Fibroblast of mammary gland (primary cell): ENCODE measurements at regions not wholly inside any gene's neighbourhood (a gene's known extent, or its start where the extent isn't known, plus 50 kb on each side); places are given as distances from the start of the nearest gene placed in this dataset.
A peak's percentile ranks its signal among the peaks of the same experiment; 100 is the strongest.

Source experiments
- DNase-seq: peaks from one replicate; pipeline ENCODE4 v3.0.0-alpha.2; 2010; ENCODE audit warnings: low read depth
- H3K4me3 ChIP-seq: 2 replicates; pipeline ENCODE4 v1.5.1; 2011; ENCODE audit warnings: low read depth, mild to moderate bottlenecking, low read length, moderate library complexity; ENCODE audit not compliant: control insufficient read depth
- TF ChIP-seq, protein P1 (sequence below): conservative IDR thresholded peaks from 2 replicates; pipeline ENCODE4 v1.5.1; 2011; ENCODE audit warnings: low read depth, low read length, inconsistent platforms; ENCODE audit not compliant: control insufficient read depth, insufficient read depth

- H3K4me3 ChIP-seq, result no peak overlapping the region
- TF ChIP-seq, protein P1, sequence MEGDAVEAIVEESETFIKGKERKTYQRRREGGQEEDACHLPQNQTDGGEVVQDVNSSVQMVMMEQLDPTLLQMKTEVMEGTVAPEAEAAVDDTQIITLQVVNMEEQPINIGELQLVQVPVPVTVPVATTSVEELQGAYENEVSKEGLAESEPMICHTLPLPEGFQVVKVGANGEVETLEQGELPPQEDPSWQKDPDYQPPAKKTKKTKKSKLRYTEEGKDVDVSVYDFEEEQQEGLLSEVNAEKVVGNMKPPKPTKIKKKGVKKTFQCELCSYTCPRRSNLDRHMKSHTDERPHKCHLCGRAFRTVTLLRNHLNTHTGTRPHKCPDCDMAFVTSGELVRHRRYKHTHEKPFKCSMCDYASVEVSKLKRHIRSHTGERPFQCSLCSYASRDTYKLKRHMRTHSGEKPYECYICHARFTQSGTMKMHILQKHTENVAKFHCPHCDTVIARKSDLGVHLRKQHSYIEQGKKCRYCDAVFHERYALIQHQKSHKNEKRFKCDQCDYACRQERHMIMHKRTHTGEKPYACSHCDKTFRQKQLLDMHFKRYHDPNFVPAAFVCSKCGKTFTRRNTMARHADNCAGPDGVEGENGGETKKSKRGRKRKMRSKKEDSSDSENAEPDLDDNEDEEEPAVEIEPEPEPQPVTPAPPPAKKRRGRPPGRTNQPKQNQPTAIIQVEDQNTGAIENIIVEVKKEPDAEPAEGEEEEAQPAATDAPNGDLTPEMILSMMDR, result no peak
- DNase-seq, result no peak
Observed at GRCh38 chr4:129916991-129917390, 821.0 kb downstream of the C4orf33 start.

DNA sequence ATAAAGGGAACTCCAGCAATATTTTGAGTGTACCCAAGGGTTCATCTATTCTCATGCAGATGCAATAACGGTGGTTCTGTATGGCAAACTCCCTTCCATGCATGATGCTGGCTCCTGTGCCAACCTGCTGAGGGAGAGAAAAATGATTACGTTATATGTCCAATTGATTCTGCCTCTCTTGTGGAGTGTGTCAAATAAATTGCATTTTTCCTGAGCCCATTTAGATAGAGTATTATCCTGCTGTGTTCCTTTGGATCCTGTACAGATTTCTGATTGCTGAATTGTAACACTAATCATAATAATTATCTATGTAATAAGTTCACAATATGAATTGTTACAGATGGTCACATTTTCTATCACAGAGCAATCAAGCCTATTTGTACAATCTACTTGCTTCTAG is 821.7 kb downstream of the C4orf33 start:
- TF ChIP-seq, protein P1, result no peak
- no peak for DNase-seq
- no peak overlapping the region for H3K4me3 ChIP-seq

DNA sequence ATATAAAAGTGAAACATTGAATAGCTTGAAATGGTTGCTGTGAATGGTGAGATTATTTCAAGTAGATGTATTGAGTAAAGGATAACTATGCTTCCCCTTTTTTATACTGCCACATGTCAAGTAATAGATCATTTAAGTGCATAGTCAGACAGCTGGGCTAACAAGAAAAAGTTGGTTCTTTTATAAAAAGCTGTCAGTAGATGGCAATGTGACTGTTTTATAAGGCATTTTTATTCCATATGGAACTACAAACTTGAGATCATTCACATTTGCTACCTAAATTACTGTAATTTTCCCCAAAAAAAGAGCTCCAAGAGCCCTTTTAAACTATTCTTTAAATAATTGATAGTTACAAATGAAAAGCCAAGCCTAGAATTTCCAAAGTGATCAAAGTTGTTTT is 831.0 kb downstream of the C4orf33 start:
- DNase-seq, result peak; percentile 1
- TF ChIP-seq, protein P1, result peak; percentile 11
- H3K4me3 ChIP-seq, result no peak overlapping the region

GRCh38 chr4:129929052-129929451 is 833.1 kb downstream of the C4orf33 start:
- peak; percentile 1 for DNase-seq
- H3K4me3 ChIP-seq, result no peak overlapping the region
- TF ChIP-seq, protein P1, result peak; percentile 29

- TF ChIP-seq, protein P1, result no peak
- no peak overlapping the region for H3K4me3 ChIP-seq
- no peak for DNase-seq
Observed at GRCh38 chr4:129929984-129930383, 834.0 kb downstream of the C4orf33 start.

- DNase-seq, result no peak
- TF ChIP-seq, protein P1, result no peak
- H3K4me3 ChIP-seq, result no peak overlapping the region
Observed at GRCh38 chr4:129950217-129950616, 854.3 kb downstream of the C4orf33 start.

GRCh38 chr4:129966175-129966574 is 870.2 kb downstream of the C4orf33 start:
- no peak overlapping the region for H3K4me3 ChIP-seq
- DNase-seq, result no peak
- TF ChIP-seq, protein P1, result no peak
